Lower leg skin (tissue), 4 donors: ENCODE measurements at regions not wholly inside any gene's neighbourhood (a gene's known extent, or its start where the extent isn't known, plus 50 kb on each side); places are given as distances from the start of the nearest gene placed in this dataset.

Experiments
- DNase-seq, 2 donors: peaks; one replicate each; pipeline ENCODE4 v3.0.0-alpha.2; 2019; ENCODE audit warnings: low spot score in 2 of 2
- H3K4me3 ChIP-seq: fragments of 200-600 bp; sonication (generic); 2 replicates; pipeline ENCODE4 v1.5.1; 2017; ENCODE audit warnings: mild to moderate bottlenecking, low read depth; ENCODE audit not compliant: poor library complexity, severe bottlenecking
- POLR2A ChIP-seq, 2 donors: fragments of 450-650 bp; IDR thresholded peaks; one replicate each; pipeline ENCODE4 v1.6.1; 2016 to 2017; ENCODE audit warnings: antibody characterized with exemption in 2 of 2, mild to moderate bottlenecking in 1 of 2, moderate library complexity in 1 of 2
- WGBS, 2 donors: methylation state at CpG; one replicate each; pipeline ENCODE4 v1.1.5; 2018; 5-methylcytosine and 5-hydroxymethylcytosine counted together
- intact Hi-C: fragments of 100-400 bp; cut with DNase I; formaldehyde crosslinking; loops from one replicate; pipeline ENCODE4 v1.15.0; 2023; ENCODE audit warnings: low total_unique reads
- TF ChIP-seq, protein P1 (sequence below), 3 donors: fragments of 450-650 bp; IDR thresholded peaks; one replicate each; pipeline ENCODE4 v1.5.1; 2016; ENCODE audit warnings: antibody characterized with exemption in 3 of 3, mild to moderate bottlenecking in 3 of 3, moderate library complexity in 2 of 3

DNA sequence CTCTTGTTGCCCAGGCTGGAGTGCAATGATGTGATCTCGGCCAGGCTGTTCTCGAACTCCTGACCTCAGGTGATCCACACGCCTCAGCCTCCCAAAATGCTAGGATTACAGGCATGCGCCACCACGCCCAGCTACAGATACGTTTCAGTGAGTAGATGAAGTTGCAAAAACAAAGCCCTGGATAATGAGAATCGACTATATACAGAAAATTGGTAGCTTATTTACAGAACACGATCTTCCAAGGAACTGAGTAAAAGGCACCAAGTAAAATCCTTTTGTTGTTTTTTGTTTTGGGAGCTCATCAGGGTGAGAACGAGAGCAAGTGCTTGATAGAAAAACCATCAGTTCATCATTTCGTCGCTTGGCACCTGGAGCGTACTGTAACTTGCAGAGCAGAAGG lies 62.8 kb downstream of the MYCN start:
- intact Hi-C loops: no loop called here
- DNase-seq: no peak
- 82 to 89% methylated on average over 12 of the region's 12 CpGs for WGBS, 2 donors
- no peak overlapping the region for H3K4me3 ChIP-seq
- no peak for TF ChIP-seq POLR2A (IDR thresholded peaks at IDR 0.05)
- TF ChIP-seq, protein P1, sequence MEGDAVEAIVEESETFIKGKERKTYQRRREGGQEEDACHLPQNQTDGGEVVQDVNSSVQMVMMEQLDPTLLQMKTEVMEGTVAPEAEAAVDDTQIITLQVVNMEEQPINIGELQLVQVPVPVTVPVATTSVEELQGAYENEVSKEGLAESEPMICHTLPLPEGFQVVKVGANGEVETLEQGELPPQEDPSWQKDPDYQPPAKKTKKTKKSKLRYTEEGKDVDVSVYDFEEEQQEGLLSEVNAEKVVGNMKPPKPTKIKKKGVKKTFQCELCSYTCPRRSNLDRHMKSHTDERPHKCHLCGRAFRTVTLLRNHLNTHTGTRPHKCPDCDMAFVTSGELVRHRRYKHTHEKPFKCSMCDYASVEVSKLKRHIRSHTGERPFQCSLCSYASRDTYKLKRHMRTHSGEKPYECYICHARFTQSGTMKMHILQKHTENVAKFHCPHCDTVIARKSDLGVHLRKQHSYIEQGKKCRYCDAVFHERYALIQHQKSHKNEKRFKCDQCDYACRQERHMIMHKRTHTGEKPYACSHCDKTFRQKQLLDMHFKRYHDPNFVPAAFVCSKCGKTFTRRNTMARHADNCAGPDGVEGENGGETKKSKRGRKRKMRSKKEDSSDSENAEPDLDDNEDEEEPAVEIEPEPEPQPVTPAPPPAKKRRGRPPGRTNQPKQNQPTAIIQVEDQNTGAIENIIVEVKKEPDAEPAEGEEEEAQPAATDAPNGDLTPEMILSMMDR (IDR thresholded peaks at IDR 0.05): no peak

- no peak overlapping the region for H3K4me3 ChIP-seq
- intact Hi-C loops: no loop called here
- no peak for DNase-seq
- TF ChIP-seq, protein P1 (IDR thresholded peaks at IDR 0.05): no peak
- no peak for TF ChIP-seq POLR2A (IDR thresholded peaks at IDR 0.05)
- 81 to 86% methylated on average over 4 of the region's 4 CpGs for WGBS, 2 donors
Observed at GRCh38 chr2:16002575-16002974, 62.2 kb downstream of the MYCN start.

DNA sequence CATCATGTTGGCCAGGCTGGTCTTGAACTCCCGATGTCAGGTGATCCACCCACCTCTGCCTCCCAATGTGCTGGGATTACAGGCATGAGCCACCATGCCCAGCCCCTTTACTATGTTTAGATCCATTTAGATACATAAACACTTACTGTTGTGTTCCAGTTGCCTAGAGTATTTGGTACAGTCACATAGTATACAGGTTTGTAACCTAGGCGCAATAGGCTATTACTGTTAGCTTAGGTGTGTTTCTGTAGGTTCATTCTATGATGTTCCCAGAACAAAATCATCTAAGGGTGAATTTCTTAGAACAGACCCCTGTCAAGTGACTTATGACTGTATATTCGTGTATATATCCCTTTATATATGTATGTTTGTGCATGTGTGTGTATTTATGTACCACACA lies 61.8 kb downstream of the MYCN start:
- WGBS, 2 donors: 89 to 92% methylated on average over 3 of the region's 3 CpGs
- intact Hi-C loops: no loop called here
- no peak for TF ChIP-seq POLR2A (IDR thresholded peaks at IDR 0.05)
- TF ChIP-seq, protein P1 (IDR thresholded peaks at IDR 0.05): no peak
- DNase-seq: no peak
- H3K4me3 ChIP-seq: no peak overlapping the region

DNA sequence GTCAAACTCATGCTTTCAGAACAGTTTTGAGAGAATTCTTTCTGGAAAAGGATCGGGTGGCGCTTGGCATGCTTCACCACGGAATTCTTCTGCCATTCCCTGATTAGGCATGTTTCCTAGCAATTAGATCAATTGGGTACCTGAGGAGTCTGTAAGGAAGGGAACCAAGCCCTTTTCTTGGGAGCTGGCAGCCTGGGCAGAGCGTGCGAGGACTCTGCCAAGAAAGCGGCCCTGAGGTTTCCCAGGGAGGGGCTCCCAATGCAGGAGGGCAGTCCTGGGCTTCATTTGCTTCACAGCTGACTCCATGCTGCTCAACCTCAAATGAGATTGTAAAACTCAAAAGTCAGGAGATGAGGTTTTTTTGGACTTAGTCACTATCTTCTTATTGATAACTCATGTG lies 60.3 kb downstream of the MYCN start:
- H3K4me3 ChIP-seq: no peak overlapping the region
- TF ChIP-seq POLR2A (IDR thresholded peaks at IDR 0.05): no peak
- TF ChIP-seq, protein P1 (IDR thresholded peaks at IDR 0.05): no peak
- intact Hi-C loops: no loop called here
- WGBS, 2 donors: 42 to 52% methylated on average over 6 of the region's 6 CpGs
- DNase-seq: no peak

- DNase-seq: no peak
- H3K4me3 ChIP-seq: no peak overlapping the region
- 82 to 84% methylated on average over 11 of the region's 11 CpGs for WGBS, 2 donors
- intact Hi-C loops: no loop called here
- TF ChIP-seq, protein P1 (IDR thresholded peaks at IDR 0.05): no peak
- no peak for TF ChIP-seq POLR2A (IDR thresholded peaks at IDR 0.05)
Observed at GRCh38 chr2:15999596-16000469, 59.5 kb downstream of the MYCN start.
